ENCODE measurements at regions not wholly inside any gene's neighbourhood (a gene's known extent, or its start where the extent isn't known, plus 50 kb on each side); places are given as distances from the start of the nearest gene placed in this dataset.
"Not testable (repeated sequence)": the region's sequence is repeated elsewhere in the genome, so short reads cannot be mapped to it uniquely, and the experiment has no call there.

- WGBS = 83% methylated on average over 3 of the region's 3 CpGs
- no peak overlapping the region for H3K9ac ChIP-seq (ENCODE audit: low read length)
- H3K4me2 ChIP-seq (ENCODE audit: low read length, poor library complexity, severe bottlenecking) = no peak overlapping the region
Measured at GRCh38 chr12:114608509-114608908, 75.5 kb downstream of the TBX3 start.

GRCh38 chr12:114605918-114606317, 78.1 kb downstream of the TBX3 start:
- H3K9ac ChIP-seq (ENCODE audit: low read length) = no peak overlapping the region
- no peaks in the 10 kb centered on the region for H3K4me1 ChIP-seq (ENCODE audit: control insufficient read depth, insufficient read depth, low read depth, low read length)
- H3K23ac ChIP-seq (ENCODE audit: low read length in 2 of 2) = no peak overlapping the region
- 83% methylated on average over 3 of the region's 3 CpGs for WGBS
- no peak overlapping the region for H2AFZ ChIP-seq (ENCODE audit: low read depth, low read length)
- H3K4me3 ChIP-seq (ENCODE audit: insufficient read depth in 1 of 2, low read depth in 1 of 2, low read length in 2 of 2) = no peak overlapping the region
- no peak for DNase-seq
- no peak overlapping the region for H3K4me2 ChIP-seq (ENCODE audit: low read length, poor library complexity, severe bottlenecking)
- H3K79me1 ChIP-seq (replicated peaks; ENCODE audit: low read length, poor library complexity, severe bottlenecking) = no peaks in the 10 kb centered on the region
- no peaks in the 10 kb centered on the region for H3K36me3 ChIP-seq (ENCODE audit: control insufficient read depth in 1 of 2, insufficient read depth in 2 of 2, low read depth in 1 of 2, low read length in 2 of 2)
- H3K27ac ChIP-seq (ENCODE audit: low read length, poor library complexity, severe bottlenecking) = no peak overlapping the region
- H3K14ac ChIP-seq (ENCODE audit: low read length in 2 of 2) = no peak overlapping the region
- no peak overlapping the region for H2BK12ac ChIP-seq (ENCODE audit: low read length in 2 of 2)
- H4K91ac ChIP-seq (ENCODE audit: low read length) = no peak overlapping the region
- no peak overlapping the region for H3K18ac ChIP-seq (ENCODE audit: low read depth in 1 of 2, low read length in 2 of 2)
- no peak overlapping the region for H2BK15ac ChIP-seq (ENCODE audit: low read depth, poor library complexity, severe bottlenecking)
- H4K8ac ChIP-seq (ENCODE audit: low read length) = no peak overlapping the region
- H3K27me3 ChIP-seq (ENCODE audit: control insufficient read depth in 1 of 2, insufficient read depth in 1 of 2, low read length in 2 of 2) = peaks cover 0 to 11% of the 10 kb centered on the region in 2 experiments
- no peak overlapping the region for H2AK5ac ChIP-seq (ENCODE audit: low read length, severe bottlenecking)
- H2BK5ac ChIP-seq (ENCODE audit: low read depth, low read length, poor library complexity, severe bottlenecking) = no peak overlapping the region
- no peak overlapping the region for H3K4ac ChIP-seq (ENCODE audit: low read depth in 1 of 2, low read length in 2 of 2)
- H2BK120ac ChIP-seq (ENCODE audit: low read depth, low read length) = no peak overlapping the region
- H3K9me3 ChIP-seq (ENCODE audit: control insufficient read depth, low read length) = no peaks in the 10 kb centered on the region

More at GRCh38 chr12:114608509-114608908, 75.5 kb downstream of the TBX3 start:
- Histone ChIP-seq H3K4me1 (ENCODE audit: control insufficient read depth, insufficient read depth, low read depth, low read length) (no peaks in the 10 kb centered on the region), H3K9me3 (ENCODE audit: control insufficient read depth, low read length) (no peaks in the 10 kb centered on the region), H3K14ac (ENCODE audit: low read length in 2 of 2) (no peak overlapping the region), H3K27ac (ENCODE audit: low read length, poor library complexity, severe bottlenecking) (no peak overlapping the region), H4K91ac (ENCODE audit: low read length) (no peak overlapping the region), H3K4me3 (ENCODE audit: insufficient read depth in 1 of 2, low read depth in 1 of 2, low read length in 2 of 2) (no peak overlapping the region), H2BK120ac (ENCODE audit: low read depth, low read length) (no peak overlapping the region), H2BK5ac (ENCODE audit: low read depth, low read length, poor library complexity, severe bottlenecking) (no peak overlapping the region), H2AFZ (ENCODE audit: low read depth, low read length) (no peak overlapping the region), H3K4ac (ENCODE audit: low read depth in 1 of 2, low read length in 2 of 2) (no peak overlapping the region), H3K36me3 (ENCODE audit: control insufficient read depth in 1 of 2, insufficient read depth in 2 of 2, low read depth in 1 of 2, low read length in 2 of 2) (no peaks in the 10 kb centered on the region), H2BK12ac (ENCODE audit: low read length in 2 of 2) (no peak overlapping the region), H3K18ac (ENCODE audit: low read depth in 1 of 2, low read length in 2 of 2) (no peak overlapping the region), H4K8ac (ENCODE audit: low read length) (no peak overlapping the region), H2AK5ac (ENCODE audit: low read length, severe bottlenecking) (no peak overlapping the region), H3K23ac (ENCODE audit: low read length in 2 of 2) (no peak overlapping the region), H3K27me3 (ENCODE audit: control insufficient read depth in 1 of 2, insufficient read depth in 1 of 2, low read length in 2 of 2) (peaks cover 0 to 14% of the 10 kb centered on the region in 2 experiments), H3K79me1 (replicated peaks; ENCODE audit: low read length, poor library complexity, severe bottlenecking) (no peaks in the 10 kb centered on the region), H2BK15ac (ENCODE audit: low read depth, poor library complexity, severe bottlenecking) (no peak overlapping the region)
- DNase-seq = no peak

GRCh38 chr12:114604606-114605005, 79.4 kb downstream of the TBX3 start:
- H3K4me3 ChIP-seq (ENCODE audit: insufficient read depth in 1 of 2, low read depth in 1 of 2, low read length in 2 of 2) = no peak overlapping the region

GRCh38 chr12:114600584-114600983, 83.4 kb downstream of the TBX3 start:
- H3K9me3 ChIP-seq (ENCODE audit: control insufficient read depth, low read length) = not testable (repeated sequence)

More at GRCh38 chr12:114604606-114605005, 79.4 kb downstream of the TBX3 start:
- Histone ChIP-seq H3K4ac (ENCODE audit: low read depth in 1 of 2, low read length in 2 of 2) (no peak overlapping the region), H3K9ac (ENCODE audit: low read length) (no peak overlapping the region), H3K9me3 (ENCODE audit: control insufficient read depth, low read length) (no peaks in the 10 kb centered on the region), H2AFZ (ENCODE audit: low read depth, low read length) (no peak overlapping the region), H2BK5ac (ENCODE audit: low read depth, low read length, poor library complexity, severe bottlenecking) (no peak overlapping the region), H3K4me1 (ENCODE audit: control insufficient read depth, insufficient read depth, low read depth, low read length) (no peaks in the 10 kb centered on the region), H2AK5ac (ENCODE audit: low read length, severe bottlenecking) (no peak overlapping the region), H2BK120ac (ENCODE audit: low read depth, low read length) (no peak overlapping the region), H4K91ac (ENCODE audit: low read length) (no peak overlapping the region), H3K27ac (ENCODE audit: low read length, poor library complexity, severe bottlenecking) (no peak overlapping the region), H2BK15ac (ENCODE audit: low read depth, poor library complexity, severe bottlenecking) (no peak overlapping the region), H4K8ac (ENCODE audit: low read length) (no peak overlapping the region), H3K18ac (ENCODE audit: low read depth in 1 of 2, low read length in 2 of 2) (no peak overlapping the region), H3K36me3 (ENCODE audit: control insufficient read depth in 1 of 2, insufficient read depth in 2 of 2, low read depth in 1 of 2, low read length in 2 of 2) (no peaks in the 10 kb centered on the region), H3K14ac (ENCODE audit: low read length in 2 of 2) (no peak overlapping the region), H2BK12ac (ENCODE audit: low read length in 2 of 2) (no peak overlapping the region), H3K23ac (ENCODE audit: low read length in 2 of 2) (no peak overlapping the region), H3K4me2 (ENCODE audit: low read length, poor library complexity, severe bottlenecking) (no peak overlapping the region), H3K79me1 (replicated peaks; ENCODE audit: low read length, poor library complexity, severe bottlenecking) (no peaks in the 10 kb centered on the region), H3K27me3 (ENCODE audit: control insufficient read depth in 1 of 2, insufficient read depth in 1 of 2, low read length in 2 of 2) (peaks cover 0 to 10% of the 10 kb centered on the region in 2 experiments)
- WGBS = 65% methylated on average over 5 of the region's 5 CpGs
- DNase-seq = no peak

More at GRCh38 chr12:114600584-114600983, 83.4 kb downstream of the TBX3 start:
- H3K9ac ChIP-seq (ENCODE audit: low read length); H2AFZ ChIP-seq (ENCODE audit: low read depth, low read length); H3K18ac ChIP-seq (ENCODE audit: low read depth in 1 of 2, low read length in 2 of 2); H3K4me1 ChIP-seq (ENCODE audit: control insufficient read depth, insufficient read depth, low read depth, low read length); H3K27ac ChIP-seq (ENCODE audit: low read length, poor library complexity, severe bottlenecking); H2BK12ac ChIP-seq (ENCODE audit: low read length in 2 of 2); H3K4ac ChIP-seq (ENCODE audit: low read depth in 1 of 2, low read length in 2 of 2); H3K14ac ChIP-seq (ENCODE audit: low read length in 2 of 2); H3K4me2 ChIP-seq (ENCODE audit: low read length, poor library complexity, severe bottlenecking); H3K79me1 ChIP-seq (replicated peaks; ENCODE audit: low read length, poor library complexity, severe bottlenecking); H3K4me3 ChIP-seq (ENCODE audit: insufficient read depth in 1 of 2, low read depth in 1 of 2, low read length in 2 of 2); H2AK5ac ChIP-seq (ENCODE audit: low read length, severe bottlenecking); H4K91ac ChIP-seq (ENCODE audit: low read length); H3K27me3 ChIP-seq (ENCODE audit: control insufficient read depth in 1 of 2, insufficient read depth in 1 of 2, low read length in 2 of 2); H3K36me3 ChIP-seq (ENCODE audit: control insufficient read depth in 1 of 2, insufficient read depth in 2 of 2, low read depth in 1 of 2, low read length in 2 of 2); H2BK120ac ChIP-seq (ENCODE audit: low read depth, low read length); DNase-seq; H3K23ac ChIP-seq (ENCODE audit: low read length in 2 of 2); H2BK15ac ChIP-seq (ENCODE audit: low read depth, poor library complexity, severe bottlenecking); H2BK5ac ChIP-seq (ENCODE audit: low read depth, low read length, poor library complexity, severe bottlenecking); H4K8ac ChIP-seq (ENCODE audit: low read length): not testable (repeated sequence)
- WGBS = 67% methylated on average over 2 of the region's 2 CpGs
